Superior temporal gyrus (tissue), 1 donor: ENCODE measurements at regions not wholly inside any gene's neighbourhood (a gene's known extent, or its start where the extent isn't known, plus 50 kb on each side); places are given as distances from the start of the nearest gene placed in this dataset.
"Not testable (repeated sequence)": the region's sequence is repeated elsewhere in the genome, so short reads cannot be mapped to it uniquely, and the experiment has no call there.

Experiments used
- DNase-seq: peaks from one replicate; pipeline ENCODE4 v3.0.0-alpha.2; 2016; ENCODE audit errors: extremely low spot score

DNA sequence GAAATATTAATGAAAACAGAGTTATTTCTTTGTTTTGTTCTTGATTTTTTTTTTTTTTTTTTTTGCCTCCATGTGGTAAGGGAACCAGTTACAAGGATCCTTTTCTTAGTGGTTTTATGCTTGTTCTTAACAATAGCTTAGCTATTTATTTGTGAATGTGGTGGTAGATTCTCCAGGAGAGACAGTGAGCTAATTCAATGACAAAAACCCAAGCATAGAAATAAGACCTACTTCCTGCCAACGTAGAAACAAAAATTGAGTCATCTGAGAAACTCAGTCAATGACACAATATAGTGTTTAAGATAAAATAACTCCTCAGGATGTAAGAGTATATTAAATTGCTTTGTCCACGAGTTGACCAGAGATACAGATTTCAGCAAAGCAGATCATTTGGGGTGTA, 863.8 kb upstream of the PABPC4L start:
- DNase-seq: no peak

- no peak for DNase-seq
These were observed 848.6 kb upstream of the PABPC4L start for GRCh38 chr4:135050086-135050717.

- DNase-seq: no peak
These were observed 831.1 kb upstream of the PABPC4L start for GRCh38 chr4:135032670-135033069.

DNA sequence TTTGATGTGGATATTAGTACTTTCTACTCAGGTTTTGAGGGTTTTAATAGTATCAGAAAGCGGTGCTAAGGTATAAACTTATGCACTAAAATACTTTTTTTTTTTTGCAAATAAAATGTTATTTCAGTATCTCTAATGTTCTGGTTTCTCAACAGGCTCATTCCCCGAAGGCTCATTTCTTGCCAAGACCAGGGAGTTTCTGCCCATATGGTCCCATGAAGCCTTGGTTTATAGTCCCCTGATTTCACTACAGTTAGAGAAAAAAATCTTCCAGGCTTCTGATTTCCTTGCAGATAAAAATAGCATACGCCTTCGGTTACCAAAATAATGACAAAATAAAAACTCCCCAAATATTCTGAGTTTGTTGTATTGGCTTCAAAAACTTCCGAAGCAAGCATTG, 814.2 kb upstream of the PABPC4L start:
- DNase-seq: no peak

DNA sequence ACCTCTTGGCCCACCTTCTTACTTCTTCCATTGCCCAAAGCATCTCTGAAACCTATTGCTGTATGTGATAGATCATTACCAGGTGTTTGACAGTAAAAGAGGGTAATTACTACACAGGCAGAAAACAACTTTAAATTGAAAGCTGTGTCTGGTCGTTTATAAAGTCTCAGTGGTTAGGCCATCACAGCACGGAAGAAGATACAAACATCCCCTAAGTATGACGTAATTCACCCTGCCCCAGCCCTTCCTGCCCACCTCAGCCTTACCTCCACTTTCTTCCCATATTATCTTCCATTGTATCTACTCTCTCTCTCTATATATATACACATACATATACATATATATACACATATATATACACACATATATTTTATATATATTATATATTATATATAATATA, 805.8 kb upstream of the PABPC4L start:
- no peak for DNase-seq

DNA sequence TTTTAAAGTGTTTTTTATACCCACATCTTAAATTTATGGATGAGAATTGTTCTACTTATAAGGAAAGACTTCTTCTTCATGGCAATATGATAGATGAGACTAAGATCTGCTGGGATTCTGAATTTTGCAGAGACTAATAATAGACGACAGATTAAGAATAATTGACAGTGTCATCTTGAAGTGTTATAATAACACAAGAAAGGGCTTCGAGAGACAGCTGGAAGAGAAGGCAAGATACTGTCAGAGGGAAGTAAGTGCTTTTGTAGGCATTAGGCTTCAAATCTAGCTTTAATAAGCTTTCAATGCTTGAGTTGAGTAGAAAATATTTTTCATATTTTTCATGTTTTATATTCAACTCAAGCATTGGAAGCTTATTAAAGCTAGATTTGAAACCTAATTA, 797.6 kb upstream of the PABPC4L start:
- no peak for DNase-seq

DNA sequence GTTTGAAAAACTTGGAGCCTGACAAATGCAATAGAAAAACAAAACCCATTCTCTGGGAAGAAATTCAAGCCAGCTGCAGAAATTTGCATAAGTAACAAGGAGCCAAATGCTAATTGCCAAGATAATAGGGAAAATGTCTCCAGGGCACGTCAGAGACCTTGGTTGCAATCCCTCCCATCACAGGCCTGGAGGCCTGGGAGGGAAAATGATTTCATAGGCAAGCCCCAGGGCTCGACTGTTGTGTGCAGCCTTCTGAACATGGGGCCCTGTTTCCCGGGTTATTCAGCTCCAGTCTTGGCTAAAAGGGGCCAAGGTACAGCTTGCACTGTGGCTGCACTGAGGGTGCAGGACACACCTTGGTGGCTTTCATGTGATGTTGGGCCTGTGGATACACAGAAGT, 760.4 kb upstream of the PABPC4L start:
- DNase-seq: no peak

DNA sequence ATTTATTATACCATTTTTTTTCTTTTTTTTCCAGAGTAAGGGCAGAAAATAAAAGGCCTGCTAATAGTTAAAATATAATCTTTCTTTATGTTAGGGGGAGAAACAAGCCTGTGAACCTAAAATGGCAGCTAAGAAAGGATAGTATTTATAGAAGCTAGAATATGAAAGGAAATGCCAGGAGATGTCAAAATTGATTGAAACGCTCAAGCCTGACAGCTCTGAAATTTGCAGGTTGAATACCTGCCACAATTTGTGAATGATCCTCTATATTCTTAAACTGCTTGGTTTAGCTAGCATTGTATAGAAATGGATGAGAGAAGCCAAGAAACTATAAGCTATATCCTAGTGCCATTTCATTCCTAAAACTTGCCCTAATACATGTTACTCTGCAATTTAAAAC, 757.3 kb upstream of the PABPC4L start:
- no peak for DNase-seq

DNA sequence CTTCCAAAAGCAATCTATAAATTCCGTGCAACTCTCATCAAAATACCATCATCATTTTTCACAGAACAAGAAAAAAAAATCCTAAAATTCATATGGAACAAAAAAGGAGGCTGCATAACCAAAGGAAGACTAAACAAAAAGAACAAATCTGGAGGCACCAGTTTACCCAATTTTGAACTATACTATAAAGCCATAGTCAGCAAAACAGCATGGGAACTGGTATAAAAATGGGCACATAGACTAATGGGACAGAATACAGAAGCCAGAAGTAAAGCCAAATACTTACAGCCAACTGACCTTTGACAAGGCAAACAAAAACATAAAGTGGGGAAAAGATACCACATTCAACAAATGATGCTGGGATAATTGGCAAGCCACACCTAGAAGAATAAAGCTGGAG, 753.5 kb upstream of the PABPC4L start:
- no peak for DNase-seq

GRCh38 chr4:134952775-134953174, 751.2 kb upstream of the PABPC4L start:
- DNase-seq: no peak

GRCh38 chr4:134952305-134952704, 750.7 kb upstream of the PABPC4L start:
- DNase-seq: no peak

- DNase-seq: no peak
These were observed 746.6 kb upstream of the PABPC4L start for GRCh38 chr4:134948110-134948642.

GRCh38 chr4:134944115-134944514, 742.5 kb upstream of the PABPC4L start:
- DNase-seq: no peak

- DNase-seq: no peak
These were observed 734.4 kb upstream of the PABPC4L start for GRCh38 chr4:134936014-134936413.

GRCh38 chr4:134935320-134935719, 733.7 kb upstream of the PABPC4L start:
- DNase-seq: no peak

DNA sequence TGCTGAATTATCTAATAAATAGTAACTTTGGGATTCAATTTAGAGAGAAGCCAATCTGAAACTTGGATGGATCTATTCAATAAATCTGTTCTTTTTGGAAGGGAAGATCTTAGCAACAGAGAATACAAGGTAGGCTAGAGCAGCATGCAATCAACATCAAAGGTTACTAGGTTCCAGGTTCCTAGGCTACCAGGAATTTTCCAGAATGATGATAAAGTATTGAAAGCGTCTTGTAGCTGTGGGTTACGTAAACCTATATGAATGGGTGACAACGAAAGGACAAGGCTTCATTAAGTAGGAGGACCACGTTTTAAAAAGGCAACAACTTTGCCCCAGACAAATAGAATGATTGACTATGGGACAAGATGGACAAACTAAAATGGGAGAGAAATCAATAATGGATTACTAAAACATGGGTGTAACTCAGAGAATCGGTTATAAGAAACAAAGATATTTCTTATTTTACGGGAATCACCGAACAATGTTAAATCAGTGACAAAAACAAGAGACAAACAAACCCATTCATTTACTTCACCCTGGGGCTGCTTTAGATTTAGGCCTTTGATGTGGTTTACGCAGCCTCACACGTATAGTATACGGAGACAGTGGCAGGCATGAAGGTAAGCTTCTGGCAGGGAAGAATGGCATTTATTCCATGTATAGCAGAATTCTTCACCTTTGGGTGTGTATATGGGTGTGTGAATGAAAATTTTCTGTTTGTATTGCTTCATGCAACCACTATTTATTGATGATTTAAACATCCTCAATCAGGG, 732.6 kb upstream of the PABPC4L start:
- DNase-seq: no peak

DNA sequence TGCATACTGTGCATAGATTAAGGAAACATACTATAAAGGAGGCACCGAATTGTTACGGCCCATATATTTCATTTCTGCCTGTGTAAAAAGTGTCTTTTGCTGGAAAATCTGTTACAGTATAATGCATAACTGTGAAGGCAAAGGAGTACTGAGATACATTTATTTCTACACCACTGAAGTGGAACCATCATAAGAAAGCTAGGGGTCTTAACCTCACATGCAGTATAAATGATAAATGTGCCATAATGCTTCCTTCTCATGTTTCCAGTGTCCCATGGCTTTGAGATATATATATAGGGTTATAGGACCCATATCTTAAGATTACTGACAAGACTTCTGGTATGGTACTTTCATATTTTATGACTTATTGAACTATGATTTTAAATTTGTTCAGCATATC, 713.8 kb upstream of the PABPC4L start:
- no peak for DNase-seq

DNA sequence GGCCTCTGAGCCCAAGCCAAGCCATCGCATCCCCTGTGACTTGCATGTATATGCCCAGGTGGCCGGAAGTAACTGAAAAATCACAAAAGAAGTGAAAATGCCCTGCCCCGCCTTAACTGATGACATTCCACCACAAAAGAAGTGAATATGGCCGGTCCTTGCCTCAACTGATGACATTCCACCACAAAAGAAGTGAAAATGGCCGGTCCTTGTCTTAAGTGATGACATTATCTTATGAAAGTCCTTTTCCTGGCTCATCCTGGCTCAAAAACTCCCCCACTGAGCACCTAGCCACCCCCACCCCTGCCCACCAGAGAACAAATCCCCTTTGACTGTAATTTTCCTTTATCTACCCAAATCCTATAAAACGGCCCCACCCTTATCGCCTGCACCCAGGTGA, 712.7 kb upstream of the PABPC4L start:
- DNase-seq: not testable (repeated sequence)

GRCh38 chr4:134911941-134912340, 710.4 kb upstream of the PABPC4L start:
- no peak for DNase-seq

DNA sequence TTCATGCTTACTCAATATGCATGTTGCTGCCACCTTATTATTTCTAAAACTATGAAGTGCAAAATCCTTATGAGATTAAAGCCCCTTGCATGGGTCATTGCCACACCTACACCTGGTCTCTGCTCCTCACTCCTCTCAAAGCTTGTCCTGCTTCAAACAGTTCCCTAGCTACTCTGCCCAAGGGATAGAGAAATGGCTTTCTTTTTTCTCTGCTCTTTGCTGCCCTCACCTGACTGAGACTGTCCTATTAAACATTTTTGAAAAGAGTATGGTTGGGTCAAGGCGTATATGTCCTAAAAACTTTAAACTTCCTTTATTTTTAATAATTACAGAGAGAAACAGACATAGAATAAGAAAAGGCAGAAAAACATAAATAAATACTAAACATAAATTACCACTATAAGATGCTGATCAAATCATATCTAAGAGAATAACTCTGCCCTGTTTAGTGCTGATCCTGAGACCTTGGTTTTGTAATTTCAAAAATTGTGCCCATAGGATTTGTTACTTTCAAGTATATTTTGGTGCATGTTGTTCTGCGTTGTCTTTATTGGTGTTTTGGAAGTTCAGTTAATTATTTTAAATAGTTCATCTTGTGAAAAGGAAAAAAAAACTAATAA, 704.9 kb upstream of the PABPC4L start:
- peak; percentile 44 for DNase-seq

- DNase-seq: no peak
These were observed 703.5 kb upstream of the PABPC4L start for GRCh38 chr4:134905061-134905460.

DNA sequence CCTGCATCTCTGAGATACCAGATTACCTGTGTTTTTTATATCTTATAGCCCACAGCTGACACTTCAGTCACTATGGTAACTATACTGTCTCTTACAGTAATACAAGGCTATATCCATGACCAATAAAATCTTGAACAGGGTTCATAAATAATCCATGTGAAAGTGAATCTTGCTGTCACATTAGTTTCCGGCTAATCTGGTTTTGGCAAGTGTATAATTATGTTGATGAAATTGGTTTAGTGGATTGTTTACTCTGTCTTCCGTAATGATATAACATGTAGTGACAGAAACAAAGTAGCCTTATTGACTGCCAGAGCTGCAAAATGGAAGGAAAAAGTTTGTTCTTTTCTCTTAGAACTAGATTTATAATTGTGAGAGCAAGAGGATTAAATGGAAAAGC, 686.6 kb upstream of the PABPC4L start:
- DNase-seq: no peak

DNA sequence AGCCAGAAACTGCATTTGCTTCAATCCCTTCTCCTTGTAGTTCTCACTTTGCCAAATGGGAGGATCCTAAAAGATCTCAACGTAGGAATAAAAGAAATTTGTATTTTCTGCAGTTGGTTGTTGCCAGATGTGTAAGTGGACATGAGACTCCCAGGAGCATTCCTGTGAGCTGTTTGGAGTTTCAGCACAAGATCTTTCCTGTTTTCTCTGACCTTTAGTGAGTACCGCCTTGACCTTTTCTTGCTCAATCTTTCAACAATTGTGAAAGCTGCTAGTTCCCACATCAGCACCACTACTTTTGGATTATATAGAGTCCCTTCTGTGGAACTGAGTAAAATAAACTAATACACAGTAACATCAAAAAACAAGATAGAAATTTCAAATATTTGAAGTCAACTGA, 683.8 kb upstream of the PABPC4L start:
- DNase-seq: no peak
